Activated naive CD4-positive, alpha-beta T cell treated with anti-CD3 and anti-CD28 coated beads, Interleukin-2, amount 10 ng/mL, durations not matched to agents 7 days and 5 days (primary cell): ENCODE measurements at regions not wholly inside any gene's neighbourhood (a gene's known extent, or its start where the extent isn't known, plus 50 kb on each side); places are given as distances from the start of the nearest gene placed in this dataset.

Source experiments
- CTCF ChIA-PET: fragments of 350-600 bp; sonication (Branson Sonifier 250); formaldehyde crosslinking; loops from one replicate; lab custom pipeline; 2021; ENCODE audit warnings: antibody characterized with exemption; lab: Charles Lee
- DNase-seq: peaks from one replicate; pipeline ENCODE4 v3.0.0-alpha.2; 2020
- H3K27ac Mint-ChIP-seq: one replicate; pipeline ENCODE4 v1.8.0; 2021; ENCODE audit warnings: mild to moderate bottlenecking, moderate library complexity, mixed read lengths
- H3K27me3 Mint-ChIP-seq: one replicate; pipeline ENCODE4 v1.8.0; 2021; ENCODE audit warnings: mild to moderate bottlenecking, mixed read lengths
- H3K36me3 Mint-ChIP-seq: one replicate; pipeline ENCODE4 v1.8.0; 2021; ENCODE audit warnings: mixed read lengths
- H3K4me1 Mint-ChIP-seq: one replicate; pipeline ENCODE4 v1.8.0; 2021; ENCODE audit warnings: mixed read lengths
- H3K4me3 Mint-ChIP-seq: one replicate; pipeline ENCODE4 v1.8.0; 2021; ENCODE audit warnings: mild to moderate bottlenecking, moderate library complexity, mixed read lengths
- H3K9me3 Mint-ChIP-seq: one replicate; pipeline ENCODE4 v1.8.0; 2021; ENCODE audit warnings: mixed read lengths

DNA sequence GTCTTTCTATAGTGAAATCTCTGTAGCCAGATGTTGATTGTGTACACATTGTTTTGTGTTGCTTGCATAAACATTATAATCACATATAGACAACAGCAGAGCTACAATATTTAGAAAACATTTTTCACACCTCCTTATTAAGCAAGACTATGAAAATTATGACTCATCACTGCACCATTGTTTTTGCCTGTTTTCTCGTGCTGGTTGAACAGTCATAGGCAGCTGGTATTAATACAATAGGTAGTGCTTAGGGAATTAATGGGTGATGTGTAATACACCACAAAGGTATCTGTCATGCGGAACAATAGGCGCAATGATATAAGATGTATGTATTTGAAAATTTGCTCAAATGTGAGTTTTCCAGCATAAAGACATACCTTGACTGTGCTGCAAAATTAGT lies 449.3 kb downstream of the FOXG1 start:
- no peaks in the 10 kb centered on the region for H3K36me3 Mint-ChIP-seq
- H3K4me1 Mint-ChIP-seq = no peaks in the 10 kb centered on the region
- H3K9me3 Mint-ChIP-seq = peaks cover 11% of the 10 kb centered on the region
- no peak overlapping the region for H3K27ac Mint-ChIP-seq
- H3K4me3 Mint-ChIP-seq = no peak overlapping the region
- no peak for DNase-seq
- CTCF ChIA-PET = no interaction called here
- H3K27me3 Mint-ChIP-seq = no peaks in the 10 kb centered on the region

GRCh38 chr14:29216268-29217232 lies 450.0 kb downstream of the FOXG1 start:
- no peak for DNase-seq
- H3K9me3 Mint-ChIP-seq = peaks cover 11% of the 10 kb centered on the region
- no peak overlapping the region for H3K27ac Mint-ChIP-seq
- H3K4me3 Mint-ChIP-seq = no peak overlapping the region
- no peaks in the 10 kb centered on the region for H3K4me1 Mint-ChIP-seq
- CTCF ChIA-PET = no interaction called here
- no peaks in the 10 kb centered on the region for H3K36me3 Mint-ChIP-seq
- H3K27me3 Mint-ChIP-seq = no peaks in the 10 kb centered on the region

- H3K4me1 Mint-ChIP-seq = no peaks in the 10 kb centered on the region
- H3K9me3 Mint-ChIP-seq = peaks cover 11% of the 10 kb centered on the region
- H3K27me3 Mint-ChIP-seq = no peaks in the 10 kb centered on the region
- CTCF ChIA-PET = no interaction called here
- H3K4me3 Mint-ChIP-seq = no peak overlapping the region
- DNase-seq = no peak
- H3K27ac Mint-ChIP-seq = no peak overlapping the region
- H3K36me3 Mint-ChIP-seq = no peaks in the 10 kb centered on the region
Measured at GRCh38 chr14:29217813-29218450, 451.3 kb downstream of the FOXG1 start.

- Mint-ChIP-seq H3K27me3 (no peaks in the 10 kb centered on the region), H3K36me3 (no peaks in the 10 kb centered on the region), H3K4me1 (no peaks in the 10 kb centered on the region), H3K27ac (no peak overlapping the region), H3K4me3 (no peak overlapping the region), H3K9me3 (peaks cover 7% of the 10 kb centered on the region)
- DNase-seq = no peak
- CTCF ChIA-PET = no interaction called here
Measured at GRCh38 chr14:29220072-29220471, 453.5 kb downstream of the FOXG1 start.

DNA sequence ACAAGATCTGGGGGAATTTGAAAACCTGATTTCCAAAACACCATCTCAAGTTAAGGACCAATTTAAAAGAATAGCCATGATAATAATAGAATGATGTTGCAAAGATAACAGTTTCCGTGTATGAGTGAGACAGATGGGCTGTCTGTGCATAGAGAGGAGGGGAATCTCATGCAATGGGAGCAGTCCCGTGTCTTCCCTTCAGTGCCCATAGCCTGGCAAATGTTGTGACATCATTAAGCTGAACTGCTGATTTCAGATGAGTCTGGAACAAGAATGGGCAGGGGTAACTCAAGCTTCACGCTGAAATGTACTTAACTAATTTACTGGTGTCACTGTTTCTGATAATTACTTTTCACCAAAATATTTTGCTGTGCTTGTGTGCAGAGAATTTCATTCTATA lies 454.0 kb downstream of the FOXG1 start:
- no peaks in the 10 kb centered on the region for H3K4me1 Mint-ChIP-seq
- no peaks in the 10 kb centered on the region for H3K27me3 Mint-ChIP-seq
- H3K27ac Mint-ChIP-seq = no peak overlapping the region
- CTCF ChIA-PET = no interaction called here
- H3K36me3 Mint-ChIP-seq = no peaks in the 10 kb centered on the region
- DNase-seq = no peak
- H3K9me3 Mint-ChIP-seq = peaks cover 5% of the 10 kb centered on the region
- H3K4me3 Mint-ChIP-seq = no peak overlapping the region

GRCh38 chr14:29222006-29222405 lies 455.4 kb downstream of the FOXG1 start:
- CTCF ChIA-PET = no interaction called here
- H3K36me3 Mint-ChIP-seq = no peaks in the 10 kb centered on the region
- H3K4me3 Mint-ChIP-seq = no peak overlapping the region
- H3K27me3 Mint-ChIP-seq = no peaks in the 10 kb centered on the region
- DNase-seq = no peak
- H3K27ac Mint-ChIP-seq = no peak overlapping the region
- no peaks in the 10 kb centered on the region for H3K9me3 Mint-ChIP-seq
- no peaks in the 10 kb centered on the region for H3K4me1 Mint-ChIP-seq

DNA sequence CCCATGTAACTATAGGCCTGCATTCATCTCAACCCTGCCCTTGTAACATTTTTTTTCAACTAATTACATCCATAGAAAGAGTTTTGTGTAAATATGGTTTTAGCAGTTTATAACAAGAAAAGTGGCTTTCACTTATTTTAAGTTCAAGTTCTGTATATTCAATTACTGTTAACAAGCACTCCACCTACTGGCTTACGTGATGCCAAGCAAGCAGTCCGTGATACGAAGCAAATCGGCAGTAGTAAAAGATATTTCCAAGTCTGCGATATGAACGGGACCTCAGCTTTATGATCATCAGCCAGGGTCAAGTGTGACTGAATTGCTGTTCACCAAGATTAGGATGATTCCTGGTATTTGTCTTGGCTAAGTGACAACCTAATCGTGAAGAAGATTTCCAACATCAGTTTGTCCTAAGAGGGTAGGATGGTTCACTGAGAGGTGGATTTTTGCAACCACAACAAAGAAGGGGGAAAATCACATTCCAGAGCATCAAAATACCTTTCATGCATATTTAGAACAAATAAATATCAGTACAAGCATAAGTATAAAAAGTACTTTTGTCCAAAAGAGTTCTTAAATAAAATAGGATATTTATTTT lies 456.2 kb downstream of the FOXG1 start:
- no peaks in the 10 kb centered on the region for H3K27me3 Mint-ChIP-seq
- H3K4me1 Mint-ChIP-seq = no peaks in the 10 kb centered on the region
- H3K9me3 Mint-ChIP-seq = no peaks in the 10 kb centered on the region
- no peak overlapping the region for H3K4me3 Mint-ChIP-seq
- no peaks in the 10 kb centered on the region for H3K36me3 Mint-ChIP-seq
- no peak for DNase-seq
- no peak overlapping the region for H3K27ac Mint-ChIP-seq
- CTCF ChIA-PET = no interaction called here

DNA sequence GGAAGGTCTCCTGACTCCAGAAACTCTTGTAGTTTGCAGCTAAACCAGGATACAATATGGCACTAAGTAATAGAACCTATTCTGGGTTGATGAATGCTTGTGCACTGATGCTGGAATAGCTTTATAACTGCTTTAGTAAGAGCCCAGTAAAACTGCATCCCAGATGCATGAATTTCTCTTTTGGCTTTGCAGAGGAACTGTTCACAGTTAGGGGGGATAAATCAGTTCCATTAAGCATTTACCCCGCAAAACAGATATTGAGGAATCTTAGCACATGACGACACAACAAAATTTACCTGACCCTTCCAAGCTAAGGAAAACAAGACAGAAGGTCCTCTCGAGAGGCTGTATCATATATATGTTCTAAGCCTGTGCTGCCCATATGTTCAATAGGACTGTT lies 457.4 kb downstream of the FOXG1 start:
- H3K4me3 Mint-ChIP-seq = no peak overlapping the region
- DNase-seq = no peak
- no peaks in the 10 kb centered on the region for H3K36me3 Mint-ChIP-seq
- no peaks in the 10 kb centered on the region for H3K4me1 Mint-ChIP-seq
- no peaks in the 10 kb centered on the region for H3K9me3 Mint-ChIP-seq
- H3K27ac Mint-ChIP-seq = no peak overlapping the region
- no peaks in the 10 kb centered on the region for H3K27me3 Mint-ChIP-seq
- CTCF ChIA-PET = no interaction called here

DNA sequence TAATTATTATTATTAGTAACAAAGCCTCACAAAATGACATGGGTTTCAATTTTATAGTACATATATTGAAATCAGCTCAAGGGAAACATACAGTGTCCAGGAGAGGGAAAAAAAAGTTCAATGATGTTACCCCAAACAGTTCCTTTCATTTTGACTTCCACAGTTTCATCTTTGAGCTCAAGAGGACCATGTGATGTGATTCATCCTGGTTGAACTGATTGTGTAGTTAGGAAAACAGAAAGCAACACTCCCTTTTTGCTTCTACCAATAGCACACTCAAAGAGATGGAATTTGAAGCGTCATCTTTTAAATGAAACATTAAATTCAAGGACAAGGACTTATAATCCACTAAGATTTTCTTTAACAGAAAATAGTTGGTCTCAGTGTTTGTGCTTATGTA lies 461.0 kb downstream of the FOXG1 start:
- H3K4me3 Mint-ChIP-seq = no peak overlapping the region
- H3K27me3 Mint-ChIP-seq = no peaks in the 10 kb centered on the region
- no peaks in the 10 kb centered on the region for H3K9me3 Mint-ChIP-seq
- H3K4me1 Mint-ChIP-seq = no peaks in the 10 kb centered on the region
- no peak overlapping the region for H3K27ac Mint-ChIP-seq
- H3K36me3 Mint-ChIP-seq = no peaks in the 10 kb centered on the region
- no peak for DNase-seq
- CTCF ChIA-PET = no interaction called here

- H3K4me1 Mint-ChIP-seq = no peaks in the 10 kb centered on the region
- no peaks in the 10 kb centered on the region for H3K27me3 Mint-ChIP-seq
- no peak for DNase-seq
- H3K9me3 Mint-ChIP-seq = no peaks in the 10 kb centered on the region
- no peak overlapping the region for H3K27ac Mint-ChIP-seq
- H3K36me3 Mint-ChIP-seq = no peaks in the 10 kb centered on the region
- no peak overlapping the region for H3K4me3 Mint-ChIP-seq
- CTCF ChIA-PET = no interaction called here
Measured at GRCh38 chr14:29232153-29232552, 465.6 kb downstream of the FOXG1 start.

- no peaks in the 10 kb centered on the region for H3K9me3 Mint-ChIP-seq
- H3K4me3 Mint-ChIP-seq = no peak overlapping the region
- CTCF ChIA-PET = no interaction called here
- no peaks in the 10 kb centered on the region for H3K4me1 Mint-ChIP-seq
- no peak overlapping the region for H3K27ac Mint-ChIP-seq
- DNase-seq = no peak
- no peaks in the 10 kb centered on the region for H3K27me3 Mint-ChIP-seq
- H3K36me3 Mint-ChIP-seq = no peaks in the 10 kb centered on the region
Measured at GRCh38 chr14:29232711-29233110, 466.1 kb downstream of the FOXG1 start.

GRCh38 chr14:29233188-29233587 lies 466.6 kb downstream of the FOXG1 start:
- CTCF ChIA-PET = no interaction called here
- DNase-seq = no peak
- no peaks in the 10 kb centered on the region for H3K27me3 Mint-ChIP-seq
- no peaks in the 10 kb centered on the region for H3K36me3 Mint-ChIP-seq
- H3K27ac Mint-ChIP-seq = no peak overlapping the region
- no peaks in the 10 kb centered on the region for H3K4me1 Mint-ChIP-seq
- H3K9me3 Mint-ChIP-seq = no peaks in the 10 kb centered on the region
- H3K4me3 Mint-ChIP-seq = no peak overlapping the region

- CTCF ChIA-PET = interaction anchor here (0.7 kb wide), 1 partner anchor 23 kb away, joined by 3 read pairs; no protein-coding TSS in a partner anchor
Measured at GRCh38 chr14:29235991-29236390, 469.4 kb downstream of the FOXG1 start.

GRCh38 chr14:29236401-29236800 lies 469.8 kb downstream of the FOXG1 start:
- Mint-ChIP-seq H3K4me1 (no peaks in the 10 kb centered on the region), H3K27me3 (no peaks in the 10 kb centered on the region), H3K36me3 (no peaks in the 10 kb centered on the region), H3K9me3 (no peaks in the 10 kb centered on the region), H3K27ac (no peak overlapping the region), H3K4me3 (no peak overlapping the region)
- CTCF ChIA-PET = interaction anchor here (0.7 kb wide), 1 partner anchor 24 kb away, joined by 3 read pairs; no protein-coding TSS in a partner anchor
- DNase-seq = no peak

More at GRCh38 chr14:29235991-29236390, 469.4 kb downstream of the FOXG1 start:
- Mint-ChIP-seq H3K4me1 (no peaks in the 10 kb centered on the region), H3K4me3 (no peak overlapping the region), H3K36me3 (no peaks in the 10 kb centered on the region), H3K27me3 (no peaks in the 10 kb centered on the region), H3K27ac (no peak overlapping the region), H3K9me3 (no peaks in the 10 kb centered on the region)
- no peak for DNase-seq
